Activated CD4-positive, alpha-beta memory T cell treated with anti-CD3 and anti-CD28 coated beads, Interleukin-2, amount 10 ng/mL, durations not matched to agents 7 days and 5 days (primary cell): ENCODE measurements at regions not wholly inside any gene's neighbourhood (a gene's known extent, or its start where the extent isn't known, plus 50 kb on each side); places are given as distances from the start of the nearest gene placed in this dataset.
"Not testable (repeated sequence)": the region's sequence is repeated elsewhere in the genome, so short reads cannot be mapped to it uniquely, and the experiment has no call there.

Source experiments
- CTCF ChIA-PET: fragments of 350-600 bp; sonication (Branson Sonifier 250); formaldehyde crosslinking; loops from one replicate; lab custom pipeline; 2021; ENCODE audit warnings: antibody characterized with exemption, inconsistent platforms; lab: Charles Lee
- POLR2A ChIA-PET: fragments of 350-600 bp; sonication (Branson Sonifier 250); formaldehyde crosslinking; loops from one replicate; lab custom pipeline; 2021; ENCODE audit warnings: antibody characterized with exemption; lab: Charles Lee
- DNase-seq: peaks from one replicate; pipeline ENCODE4 v3.0.0-alpha.2; 2020
- H3K27ac Mint-ChIP-seq: one replicate; pipeline ENCODE4 v1.8.0; 2021; ENCODE audit warnings: mild to moderate bottlenecking, mixed read lengths
- H3K27me3 Mint-ChIP-seq: one replicate; pipeline ENCODE4 v1.8.0; 2021; ENCODE audit warnings: mixed read lengths
- H3K36me3 Mint-ChIP-seq: one replicate; pipeline ENCODE4 v1.8.0; 2021; ENCODE audit warnings: low read depth, mixed read lengths
- H3K4me1 Mint-ChIP-seq: one replicate; pipeline ENCODE4 v1.8.0; 2021; ENCODE audit warnings: mixed read lengths
- H3K4me3 Mint-ChIP-seq: one replicate; pipeline ENCODE4 v1.8.0; 2021; ENCODE audit warnings: mild to moderate bottlenecking, mixed read lengths
- H3K9me3 Mint-ChIP-seq: one replicate; pipeline ENCODE4 v1.8.0; 2021; ENCODE audit warnings: mixed read lengths

DNA sequence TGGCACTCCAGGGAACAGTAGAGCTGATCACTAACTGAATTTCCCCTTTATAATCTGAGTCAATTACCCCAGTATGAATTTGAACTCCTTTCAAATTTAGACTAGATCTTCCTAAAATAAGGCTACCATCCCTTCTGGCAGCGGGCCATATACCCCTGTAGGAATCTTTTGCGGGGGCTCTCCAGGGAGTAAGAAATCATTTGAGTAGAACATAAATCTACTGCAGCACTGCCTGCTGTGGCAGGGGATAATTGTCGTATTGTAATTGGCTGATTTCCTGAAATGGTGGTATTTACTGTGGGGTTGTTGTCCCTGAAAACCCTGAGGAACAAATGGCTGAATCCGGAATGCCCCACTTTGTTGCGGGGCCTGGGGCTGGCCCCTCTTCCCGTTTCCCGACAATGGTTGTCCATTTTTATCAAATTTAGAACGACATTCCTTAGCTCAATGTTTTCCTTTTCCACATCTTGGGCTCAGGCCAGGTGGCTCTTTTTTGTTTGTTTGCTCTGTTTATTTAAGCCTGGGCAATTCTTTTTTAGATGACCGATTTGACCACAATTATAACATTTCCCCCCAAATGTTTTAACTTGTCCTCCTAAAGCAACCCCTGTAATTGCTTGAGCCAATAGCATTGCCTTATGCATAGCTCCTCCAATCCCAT, 74.8 kb upstream of the ZNF195 start:
- H3K9me3 Mint-ChIP-seq, H3K36me3 Mint-ChIP-seq, DNase-seq, H3K4me3 Mint-ChIP-seq, POLR2A ChIA-PET, CTCF ChIA-PET, H3K27ac Mint-ChIP-seq: not testable (repeated sequence)
- H3K4me1 Mint-ChIP-seq, result peaks cover 11% of the 10 kb centered on the region
- H3K27me3 Mint-ChIP-seq, result peaks cover 27% of the 10 kb centered on the region

DNA sequence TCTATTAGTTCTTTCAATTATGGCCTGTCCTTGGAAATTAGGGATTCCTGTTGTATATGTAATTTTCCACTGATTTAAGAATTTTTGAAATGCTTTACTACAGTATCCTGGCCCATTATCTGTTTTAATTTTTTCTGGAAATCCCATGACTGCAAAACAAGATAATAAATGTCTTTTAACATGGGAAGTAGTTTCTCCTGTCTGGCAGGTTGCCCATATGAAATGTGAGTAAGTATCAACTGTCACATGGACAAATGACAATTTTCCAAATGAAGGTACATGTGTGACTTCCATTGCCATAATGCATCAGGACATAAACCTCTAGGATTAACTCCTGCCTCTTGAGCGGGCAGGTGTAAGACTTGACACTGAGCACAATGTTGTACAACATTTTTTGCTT, 71.9 kb upstream of the ZNF195 start:
- POLR2A ChIA-PET, H3K9me3 Mint-ChIP-seq: not testable (repeated sequence)

GRCh38 chr11:3445535-3445934, 66.6 kb upstream of the ZNF195 start:
- H3K27ac Mint-ChIP-seq, DNase-seq, POLR2A ChIA-PET, CTCF ChIA-PET, H3K9me3 Mint-ChIP-seq, H3K36me3 Mint-ChIP-seq, H3K4me1 Mint-ChIP-seq, H3K4me3 Mint-ChIP-seq: not testable (repeated sequence)
- H3K27me3 Mint-ChIP-seq, result peaks cover 32% of the 10 kb centered on the region

More for the DNA sequence above, 71.9 kb upstream of the ZNF195 start:
- H3K27me3 Mint-ChIP-seq, result peaks cover 27% of the 10 kb centered on the region
- DNase-seq, H3K27ac Mint-ChIP-seq, CTCF ChIA-PET, H3K4me3 Mint-ChIP-seq, H3K36me3 Mint-ChIP-seq: not testable (repeated sequence)
- peaks cover 10% of the 10 kb centered on the region for H3K4me1 Mint-ChIP-seq

DNA sequence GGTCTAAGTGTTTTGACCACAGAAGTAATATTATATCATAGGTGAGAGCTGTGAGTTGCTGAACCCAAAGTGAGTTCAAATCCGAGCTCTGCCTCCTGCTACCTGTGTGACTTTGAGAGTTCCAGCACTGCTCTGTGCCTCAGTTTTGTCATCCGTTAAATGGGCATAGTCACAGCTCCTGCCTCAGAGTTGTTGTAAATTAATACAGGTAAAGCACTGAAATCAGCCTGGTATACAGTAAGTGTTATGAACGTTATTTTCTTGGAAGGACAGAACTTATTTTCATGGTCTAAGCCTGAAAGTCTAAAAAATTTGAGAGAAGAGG, 65.4 kb upstream of the ZNF195 start:
- H3K27ac Mint-ChIP-seq, H3K4me1 Mint-ChIP-seq, CTCF ChIA-PET, DNase-seq, H3K4me3 Mint-ChIP-seq, H3K36me3 Mint-ChIP-seq, H3K9me3 Mint-ChIP-seq, POLR2A ChIA-PET: not testable (repeated sequence)
- H3K27me3 Mint-ChIP-seq, result peaks cover 36% of the 10 kb centered on the region

DNA sequence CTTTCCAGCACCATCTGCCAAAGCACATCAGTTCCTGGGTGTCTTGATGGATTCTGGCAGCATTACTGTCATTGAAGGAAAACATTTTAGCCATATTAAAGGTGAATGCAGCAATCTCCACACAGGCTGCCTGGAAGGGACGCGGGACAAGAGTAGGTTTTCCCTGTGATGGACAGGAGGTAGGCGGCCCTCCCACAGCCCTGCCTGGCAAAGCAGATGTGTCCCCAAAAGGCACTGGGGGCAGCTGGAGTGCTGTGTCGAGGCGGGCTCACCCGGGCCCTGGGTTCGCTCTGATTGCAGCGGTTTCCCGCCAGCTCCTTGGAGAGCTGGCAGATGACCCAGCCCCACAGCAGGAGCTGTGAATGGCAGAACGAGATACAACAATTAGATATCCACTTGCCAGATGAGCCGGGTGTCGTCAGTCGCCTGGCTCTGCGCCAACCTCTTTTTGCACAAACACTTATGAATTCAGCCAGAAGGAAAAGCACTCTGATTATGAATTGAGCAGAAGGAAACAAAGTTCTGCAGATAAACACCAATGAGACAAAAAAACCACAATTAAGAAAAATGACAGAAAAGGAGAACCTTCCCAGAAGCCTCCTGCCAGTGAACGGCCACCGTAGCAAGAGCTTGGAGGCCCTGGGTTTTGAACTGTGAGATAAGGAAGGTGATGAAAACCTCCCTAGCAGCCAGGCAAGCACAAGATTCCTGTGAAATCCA, 64.9 kb upstream of the ZNF195 start:
- peaks cover 38% of the 10 kb centered on the region for H3K27me3 Mint-ChIP-seq
- H3K36me3 Mint-ChIP-seq, POLR2A ChIA-PET, CTCF ChIA-PET, H3K4me3 Mint-ChIP-seq, H3K4me1 Mint-ChIP-seq, H3K27ac Mint-ChIP-seq, DNase-seq, H3K9me3 Mint-ChIP-seq: not testable (repeated sequence)

DNA sequence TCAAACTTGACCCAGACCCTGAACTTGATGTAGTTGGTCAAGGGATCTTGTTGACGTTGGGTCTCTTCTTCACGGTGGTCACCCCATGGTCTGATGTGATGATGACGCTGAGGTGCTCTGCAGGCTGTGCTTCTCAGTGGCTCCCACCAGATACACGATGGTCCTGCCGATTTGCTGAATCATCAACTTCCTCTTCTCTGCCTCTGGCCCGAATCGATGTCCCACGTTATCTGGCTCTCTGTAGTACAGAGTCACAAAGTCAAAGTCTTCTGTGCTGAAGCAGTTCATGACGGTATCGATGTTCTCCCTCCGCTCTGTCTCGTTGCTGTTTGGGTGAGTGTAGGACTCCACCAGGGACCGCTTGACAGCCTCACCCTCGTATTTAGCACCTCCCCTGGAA, 58.5 kb upstream of the ZNF195 start:
- POLR2A ChIA-PET, H3K36me3 Mint-ChIP-seq, DNase-seq, H3K27ac Mint-ChIP-seq, H3K4me1 Mint-ChIP-seq, H3K9me3 Mint-ChIP-seq, CTCF ChIA-PET, H3K4me3 Mint-ChIP-seq: not testable (repeated sequence)
- peaks cover 14% of the 10 kb centered on the region for H3K27me3 Mint-ChIP-seq

- Mint-ChIP-seq H3K27me3 (peaks cover 9% of the 10 kb centered on the region), H3K9me3 (no peaks in the 10 kb centered on the region), H3K36me3 (no peaks in the 10 kb centered on the region), H3K27ac (no peak overlapping the region), H3K4me1 (peaks cover 4% of the 10 kb centered on the region), H3K4me3 (no peak overlapping the region)
- CTCF ChIA-PET, result no interaction called here
- POLR2A ChIA-PET, result no interaction called here
- no peak for DNase-seq
Observed at GRCh38 chr11:3434976-3435375, 56.0 kb upstream of the ZNF195 start.

- POLR2A ChIA-PET, H3K4me3 Mint-ChIP-seq: not testable (repeated sequence)
Observed at GRCh38 chr11:3429191-3429590, 50.2 kb upstream of the ZNF195 start.

More at GRCh38 chr11:3429191-3429590, 50.2 kb upstream of the ZNF195 start:
- H3K4me1 Mint-ChIP-seq, H3K27ac Mint-ChIP-seq, CTCF ChIA-PET, H3K36me3 Mint-ChIP-seq, H3K9me3 Mint-ChIP-seq, DNase-seq: not testable (repeated sequence)
- H3K27me3 Mint-ChIP-seq, result peaks cover 25% of the 10 kb centered on the region
